Gastroesophageal sphincter (tissue), 4 donors: ENCODE measurements at regions not wholly inside any gene's neighbourhood (a gene's known extent, or its start where the extent isn't known, plus 50 kb on each side); places are given as distances from the start of the nearest gene placed in this dataset.

Experiments
- ATAC-seq: fragments of 150-250 bp; one replicate; pipeline ENCODE4 v1.9.1; 2016; ENCODE audit warnings: mild to moderate bottlenecking, moderate library complexity
- H3K27ac ChIP-seq, 4 donors: fragments of 200-600 bp; sonication (generic) in 3 of 4; 1 replicate in 3 of 4; 2 replicates in 1 of 4; pipeline ENCODE4 v1.5.1; 2016 to 2019
- H3K27me3 ChIP-seq: fragments of 200-600 bp; sonication (generic); one replicate; pipeline ENCODE4 v1.5.1; 2019
- H3K36me3 ChIP-seq, 2 donors: fragments of 200-600 bp; sonication (generic); one replicate each; pipeline ENCODE4 v1.5.1; 2019; ENCODE audit warnings: control low read depth in 1 of 2
- H3K4me1 ChIP-seq, 3 donors: fragments of 200-600 bp; sonication (generic); 1 replicate in 2 of 3; 2 replicates in 1 of 3; pipeline ENCODE4 v1.5.1; 2016 to 2019; ENCODE audit warnings: control low read depth in 2 of 3
- H3K4me3 ChIP-seq, 2 donors: fragments of 200-600 bp; sonication (generic); one replicate each; pipeline ENCODE4 v1.5.1; 2019; ENCODE audit warnings: mild to moderate bottlenecking in 1 of 2, moderate library complexity in 1 of 2
- H3K9me3 ChIP-seq, 3 donors: fragments of 200-600 bp; sonication (generic); one replicate each; pipeline ENCODE4 v1.5.1; 2017 to 2019; ENCODE audit warnings: control low read depth in 2 of 3
- CTCF ChIP-seq, 4 experiments: fragments of 200-600 bp in 2 of 4; fragments of 450-650 bp in 2 of 4; sonication (generic) in 1 of 4; IDR thresholded peaks; one replicate each; pipeline ENCODE4 v1.5.1; 2017 to 2019; ENCODE audit warnings: antibody characterized with exemption in 4 of 4, mild to moderate bottlenecking in 2 of 4, moderate library complexity in 2 of 4
- EP300 ChIP-seq: sonication (generic); formaldehyde crosslinking; IDR thresholded peaks from one replicate; pipeline ENCODE4 v1.6.1; 2017; ENCODE audit warnings: antibody characterized with exemption, mild to moderate bottlenecking
- POLR2A ChIP-seq, 2 donors: fragments of 450-650 bp; IDR thresholded peaks; one replicate each; pipeline ENCODE4 v1.6.1; 2017; ENCODE audit warnings: antibody characterized with exemption in 2 of 2, mild to moderate bottlenecking in 2 of 2, moderate library complexity in 1 of 2
- POLR2AphosphoS5 ChIP-seq: sonication (generic); formaldehyde crosslinking; IDR thresholded peaks from one replicate; pipeline ENCODE4 v1.6.1; 2017; ENCODE audit warnings: antibody characterized with exemption
- WGBS, 2 donors: methylation state at CpG; one replicate each; pipeline ENCODE4 v1.1.5; 2018; ENCODE audit warnings: low coverage in 1 of 2; 5-methylcytosine and 5-hydroxymethylcytosine counted together

GRCh38 chr9:126750941-126751725, 53.7 kb upstream of the ZBTB43 start:
- peaks cover 73% of the 10 kb centered on the region for H3K27me3 ChIP-seq
- WGBS, 2 donors = 91 to 93% methylated on average over 5 to 6 of the region's 6 CpGs
- TF ChIP-seq EP300 = no peak
- no peak for TF ChIP-seq POLR2A (IDR thresholded peaks at IDR 0.05)
- TF ChIP-seq CTCF (IDR thresholded peaks at IDR 0.05) = no peak
- TF ChIP-seq POLR2AphosphoS5 = no peak
- no peaks in the 10 kb centered on the region for H3K4me1 ChIP-seq
- no peak overlapping the region for H3K4me3 ChIP-seq
- H3K9me3 ChIP-seq = no peaks in the 10 kb centered on the region
- no peaks in the 10 kb centered on the region for H3K36me3 ChIP-seq
- ATAC-seq = no peak
- H3K27ac ChIP-seq = no peak overlapping the region

DNA sequence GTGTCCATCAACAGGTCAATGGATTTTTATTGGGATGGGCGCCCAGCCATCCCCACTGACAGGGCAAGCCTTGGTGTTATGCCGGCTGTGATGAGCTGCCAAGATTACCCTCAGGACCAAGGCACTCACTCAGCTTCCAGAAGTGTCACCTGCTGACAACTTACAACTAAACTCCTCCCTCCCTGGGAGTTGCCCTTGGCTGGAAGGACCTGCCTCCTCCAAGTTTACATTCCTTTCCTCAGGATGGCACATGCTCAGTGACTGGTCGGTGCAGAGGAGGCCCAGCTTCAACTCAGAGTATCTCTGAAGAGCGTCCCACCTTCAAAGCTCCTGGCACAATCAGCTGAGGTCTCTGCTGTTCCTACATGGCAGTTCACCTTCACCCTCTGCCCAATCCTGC, 52.5 kb upstream of the ZBTB43 start:
- Histone ChIP-seq H3K4me3 (no peak overlapping the region), H3K27me3 (peaks cover 68% of the 10 kb centered on the region), H3K9me3 (no peaks in the 10 kb centered on the region), H3K36me3 (no peaks in the 10 kb centered on the region), H3K27ac (no peak overlapping the region), H3K4me1 (no peaks in the 10 kb centered on the region)
- 57 to 77% methylated on average over 2 to 3 of the region's 4 CpGs for WGBS, 2 donors
- no peak for ATAC-seq
- TF ChIP-seq POLR2A (IDR thresholded peaks at IDR 0.05) = no peak
- no peak for TF ChIP-seq EP300
- no peak for TF ChIP-seq POLR2AphosphoS5
- no peak for TF ChIP-seq CTCF (IDR thresholded peaks at IDR 0.05)

- Histone ChIP-seq H3K4me1 (no peaks in the 10 kb centered on the region), H3K9me3 (no peaks in the 10 kb centered on the region), H3K36me3 (no peaks in the 10 kb centered on the region), H3K4me3 (no peak overlapping the region), H3K27me3 (peaks cover 68% of the 10 kb centered on the region), H3K27ac (no peak overlapping the region)
- no peak for TF ChIP-seq POLR2A (IDR thresholded peaks at IDR 0.05)
- no peak for TF ChIP-seq CTCF (IDR thresholded peaks at IDR 0.05)
- TF ChIP-seq EP300 = no peak
- TF ChIP-seq POLR2AphosphoS5 = no peak
- no peak for ATAC-seq
- 78 to 100% methylated on average over 1 to 8 of the region's 10 CpGs for WGBS, 2 donors
Measured at GRCh38 chr9:126752881-126753670, 51.8 kb upstream of the ZBTB43 start.

DNA sequence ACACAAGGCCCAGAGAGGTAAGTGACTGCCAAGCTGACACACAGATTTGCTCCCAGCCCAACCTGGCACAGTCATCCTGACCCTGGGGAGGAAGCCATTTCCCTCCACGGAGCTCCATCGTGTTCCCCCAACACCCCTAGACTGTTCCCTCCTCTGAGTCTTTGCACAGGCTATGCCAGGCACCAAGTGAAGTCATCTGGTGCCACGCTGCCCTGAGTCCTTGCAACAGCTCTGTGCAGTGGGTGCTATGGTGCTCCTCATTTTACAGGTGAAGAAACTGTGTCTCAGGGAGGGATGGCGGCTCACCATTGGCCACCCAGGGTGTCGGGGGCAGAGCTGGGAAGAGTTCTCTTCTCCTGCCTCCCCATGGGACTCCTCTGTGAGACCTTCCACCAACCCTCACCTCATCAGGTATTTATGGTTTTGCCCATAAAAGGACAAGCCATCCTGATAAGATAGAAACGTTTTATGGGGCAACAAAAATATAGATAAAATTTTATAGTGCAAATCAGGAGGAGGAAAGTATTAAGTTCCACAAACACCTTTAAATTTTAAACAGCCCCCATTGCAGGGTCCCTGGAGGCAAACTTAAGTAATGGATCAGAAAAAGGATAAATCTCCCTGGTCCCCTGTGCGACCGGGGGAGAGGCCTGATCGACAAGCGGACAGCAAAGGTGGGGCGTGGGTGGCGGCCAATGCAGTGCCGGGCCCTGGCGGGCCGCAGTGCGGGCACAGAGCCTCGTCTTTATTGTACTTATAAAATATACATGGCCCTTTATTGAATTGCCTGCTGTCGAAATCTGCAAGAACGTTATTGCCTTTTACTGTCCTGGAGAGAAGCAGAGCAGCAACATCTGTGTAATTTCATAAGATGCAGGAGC, 50.2 kb upstream of the ZBTB43 start:
- Histone ChIP-seq H3K9me3 (no peaks in the 10 kb centered on the region), H3K4me1 (no peaks in the 10 kb centered on the region), H3K27me3 (peaks cover 60% of the 10 kb centered on the region), H3K4me3 (no peak overlapping the region), H3K27ac (no peak overlapping the region), H3K36me3 (no peaks in the 10 kb centered on the region)
- no peak for ATAC-seq
- 76 to 83% methylated on average over 2 to 10 of the region's 19 CpGs for WGBS, 2 donors
- TF ChIP-seq CTCF (IDR thresholded peaks at IDR 0.05) (no peak), EP300 (no peak), POLR2A (IDR thresholded peaks at IDR 0.05) (no peak), POLR2AphosphoS5 (no peak)
